ENCODE measurements at regions not wholly inside any gene's neighbourhood (a gene's known extent, or its start where the extent isn't known, plus 50 kb on each side); places are given as distances from the start of the nearest gene placed in this dataset.

- H3K36me3 ChIP-seq (replicated peaks in 1 of 2; ENCODE audit: control extremely low read depth in 1 of 2, control insufficient read depth in 1 of 2, extremely low read depth in 1 of 2, insufficient read depth in 2 of 2, low read length in 1 of 2): no peaks in the 10 kb centered on the region
- no peaks in the 10 kb centered on the region for H4K20me1 ChIP-seq (ENCODE audit: control insufficient read depth, insufficient read depth, low read length, poor library complexity, severe bottlenecking)
- ATAC-seq (ENCODE audit: low read depth): no peak
- Mint-ChIP-seq H3K27ac (no peak overlapping the region), H3K4me3 (no peak overlapping the region), H3K4me1 (no peaks in the 10 kb centered on the region), H3K9me3 (ENCODE audit: insufficient read depth) (no peaks in the 10 kb centered on the region), H3K27me3 (no peaks in the 10 kb centered on the region)
- H3K79me2 ChIP-seq (ENCODE audit: control insufficient read depth, insufficient read depth, low read length): no peaks in the 10 kb centered on the region
- 100% methylated on average over 2 of the region's 11 CpGs for WGBS (ENCODE audit: insufficient coverage)
- H3K27ac ChIP-seq (ENCODE audit: low read length in 2 of 2): no peak overlapping the region
- intact Hi-C loops (cut with micrococcal nuclease): no loop called here
- H3K27me3 ChIP-seq (replicated peaks in 1 of 4; ENCODE audit: control extremely low read depth in 1 of 4, control insufficient read depth in 3 of 4, insufficient read depth in 4 of 4, low read length in 3 of 4): no peaks in the 10 kb centered on the region
- H3K9me3 ChIP-seq (ENCODE audit: control extremely low read depth in 1 of 3, control insufficient read depth in 2 of 3, insufficient read depth in 1 of 3, low read length in 2 of 3): no peaks in the 10 kb centered on the region
- DNase-seq: no peak
- no peak overlapping the region for H3K4me3 ChIP-seq (ENCODE audit: control extremely low read depth in 1 of 5, extremely low read depth in 1 of 5, insufficient read depth in 1 of 5, low read depth in 2 of 5, low read length in 4 of 5)
- no peak for TF ChIP-seq EZH2 (IDR thresholded peaks at IDR 0.05; ENCODE audit: borderline replicate concordance, insufficient read depth, low read depth, low read length, poor library complexity, severe bottlenecking)
- no peak for TF ChIP-seq CTCF (IDR thresholded peaks at IDR 0.05)
- H2AFZ ChIP-seq (ENCODE audit: insufficient read depth, low read depth, low read length, poor library complexity, severe bottlenecking): no peak overlapping the region
- ChIA-PET POLR2A (no interaction called here), CTCF (no interaction called here)
- H3K4me2 ChIP-seq (replicated peaks; ENCODE audit: low read depth, low read length, poor library complexity, severe bottlenecking): no peak overlapping the region
- H3K9ac ChIP-seq (ENCODE audit: low read length): no peak overlapping the region
- no peaks in the 10 kb centered on the region for H3K4me1 ChIP-seq (ENCODE audit: control insufficient read depth in 2 of 2, insufficient read depth in 2 of 2, low read length in 2 of 2)
Measured at GRCh38 chr5:58145397-58145934, 314.4 kb downstream of the PLK2 start.

GRCh38 chr5:58143727-58144126 lies 316.2 kb downstream of the PLK2 start:
- Mint-ChIP-seq H3K27ac (no peak overlapping the region), H3K4me1 (no peaks in the 10 kb centered on the region), H3K4me3 (no peak overlapping the region), H3K27me3 (no peaks in the 10 kb centered on the region), H3K9me3 (ENCODE audit: insufficient read depth) (no peaks in the 10 kb centered on the region)
- Histone ChIP-seq H3K27me3 (replicated peaks in 1 of 4; ENCODE audit: control extremely low read depth in 1 of 4, control insufficient read depth in 3 of 4, insufficient read depth in 4 of 4, low read length in 3 of 4) (no peaks in the 10 kb centered on the region), H3K36me3 (replicated peaks in 1 of 2; ENCODE audit: control extremely low read depth in 1 of 2, control insufficient read depth in 1 of 2, extremely low read depth in 1 of 2, insufficient read depth in 2 of 2, low read length in 1 of 2) (no peaks in the 10 kb centered on the region), H2AFZ (ENCODE audit: insufficient read depth, low read depth, low read length, poor library complexity, severe bottlenecking) (no peak overlapping the region), H4K20me1 (ENCODE audit: control insufficient read depth, insufficient read depth, low read length, poor library complexity, severe bottlenecking) (no peaks in the 10 kb centered on the region), H3K27ac (ENCODE audit: low read length in 2 of 2) (no peak overlapping the region), H3K4me2 (replicated peaks; ENCODE audit: low read depth, low read length, poor library complexity, severe bottlenecking) (no peak overlapping the region), H3K9me3 (ENCODE audit: control extremely low read depth in 1 of 3, control insufficient read depth in 2 of 3, insufficient read depth in 1 of 3, low read length in 2 of 3) (no peaks in the 10 kb centered on the region), H3K4me1 (ENCODE audit: control insufficient read depth in 2 of 2, insufficient read depth in 2 of 2, low read length in 2 of 2) (no peaks in the 10 kb centered on the region), H3K9ac (ENCODE audit: low read length) (no peak overlapping the region), H3K79me2 (ENCODE audit: control insufficient read depth, insufficient read depth, low read length) (no peaks in the 10 kb centered on the region), H3K4me3 (ENCODE audit: control extremely low read depth in 1 of 5, extremely low read depth in 1 of 5, insufficient read depth in 1 of 5, low read depth in 2 of 5, low read length in 4 of 5) (no peak overlapping the region)
- TF ChIP-seq CTCF (IDR thresholded peaks at IDR 0.05): no peak
- TF ChIP-seq EZH2 (IDR thresholded peaks at IDR 0.05; ENCODE audit: borderline replicate concordance, insufficient read depth, low read depth, low read length, poor library complexity, severe bottlenecking): no peak
- CTCF ChIA-PET: no interaction called here
- POLR2A ChIA-PET: no interaction called here
- intact Hi-C loops (cut with micrococcal nuclease): no loop called here
- WGBS (ENCODE audit: insufficient coverage): 95% methylated on average over 1 of the region's 2 CpGs
- no peak for ATAC-seq (ENCODE audit: low read depth)
- DNase-seq: no peak
